HG03565 (cell line): ENCODE measurements at regions not wholly inside any gene's neighbourhood (a gene's known extent, or its start where the extent isn't known, plus 50 kb on each side); places are given as distances from the start of the nearest gene placed in this dataset.

Source experiments
- ATAC-seq: cut with Tn5 transposase; IDR thresholded peaks from one replicate; pipeline ENCODE4 v1.9.1; 2021; ENCODE audit warnings: mild to moderate bottlenecking, moderate library complexity; ENCODE audit not compliant: unreplicated experiment

DNA sequence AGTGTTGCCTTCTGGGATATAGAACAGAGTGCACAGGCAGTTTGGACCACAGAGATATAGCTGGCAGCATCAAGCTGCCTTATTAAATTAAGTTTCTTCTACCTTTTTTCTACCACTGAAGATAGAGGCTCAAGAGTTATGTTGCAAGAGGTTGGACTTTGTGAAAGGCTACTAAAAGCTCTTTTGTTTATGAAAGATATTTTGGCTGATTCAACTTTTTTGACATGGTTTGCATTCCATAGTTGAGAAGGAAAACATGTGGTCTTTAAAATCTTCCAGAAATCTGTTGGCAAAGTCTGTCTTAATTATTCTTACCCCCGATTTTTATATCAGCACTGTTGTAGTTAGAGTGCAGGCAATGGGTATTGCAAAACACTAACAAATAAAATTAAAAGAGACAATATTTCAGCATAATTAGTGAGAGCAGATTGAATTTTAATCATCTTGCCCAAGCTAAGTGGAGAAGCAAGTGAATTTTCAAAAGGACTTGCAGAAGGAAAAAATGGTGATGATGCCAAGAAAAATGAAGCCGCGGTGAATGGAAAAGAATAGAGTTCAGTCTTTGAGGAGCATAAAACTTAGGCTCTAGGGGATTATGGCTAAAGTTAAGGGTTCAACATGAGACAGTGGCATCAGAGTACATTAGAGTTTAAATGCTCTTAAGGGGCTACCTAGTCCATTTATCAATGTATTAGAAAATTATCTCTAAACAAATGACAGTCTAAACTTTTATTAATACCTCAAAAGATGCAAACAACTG, 450.9 kb upstream of the CNTNAP2 start:
- no peak for ATAC-seq

DNA sequence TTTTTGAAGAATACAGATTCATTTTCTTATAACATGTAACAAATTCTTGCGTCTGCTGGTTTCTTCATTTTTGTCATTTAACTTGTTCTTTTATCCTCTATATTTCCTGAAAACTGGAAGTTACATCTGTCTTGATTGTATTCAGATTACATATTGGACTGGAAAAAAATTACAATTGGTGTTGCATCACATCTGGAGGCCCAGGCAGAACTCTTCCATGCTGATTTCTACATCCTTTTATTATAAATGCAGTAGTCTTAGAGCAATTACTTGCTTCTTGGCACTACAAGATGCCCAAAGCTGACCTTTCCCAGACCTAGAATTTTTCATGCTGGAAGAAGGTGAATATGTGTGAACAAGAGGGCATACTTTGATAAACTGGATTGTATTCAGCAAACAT, 460.9 kb upstream of the CNTNAP2 start:
- ATAC-seq = no peak

DNA sequence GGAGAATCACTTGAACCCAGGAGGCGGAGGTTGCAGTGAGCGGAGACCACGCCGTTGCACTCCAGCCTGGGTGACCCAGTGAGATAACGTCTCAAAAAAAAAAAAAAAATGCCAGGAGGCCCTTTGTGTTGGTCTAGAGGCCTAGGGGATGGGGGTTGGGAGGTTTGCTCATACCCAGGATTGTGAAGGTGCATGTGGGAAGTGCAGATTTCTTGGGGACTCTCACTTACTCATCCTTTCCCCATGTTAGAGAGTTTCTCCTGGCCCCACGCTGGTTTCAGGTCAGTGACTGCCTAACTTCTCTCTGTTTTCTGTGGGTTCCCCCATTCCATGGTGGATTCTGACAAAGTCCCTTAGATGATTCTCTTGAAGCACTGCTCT, 471.5 kb upstream of the CNTNAP2 start:
- ATAC-seq = no peak

DNA sequence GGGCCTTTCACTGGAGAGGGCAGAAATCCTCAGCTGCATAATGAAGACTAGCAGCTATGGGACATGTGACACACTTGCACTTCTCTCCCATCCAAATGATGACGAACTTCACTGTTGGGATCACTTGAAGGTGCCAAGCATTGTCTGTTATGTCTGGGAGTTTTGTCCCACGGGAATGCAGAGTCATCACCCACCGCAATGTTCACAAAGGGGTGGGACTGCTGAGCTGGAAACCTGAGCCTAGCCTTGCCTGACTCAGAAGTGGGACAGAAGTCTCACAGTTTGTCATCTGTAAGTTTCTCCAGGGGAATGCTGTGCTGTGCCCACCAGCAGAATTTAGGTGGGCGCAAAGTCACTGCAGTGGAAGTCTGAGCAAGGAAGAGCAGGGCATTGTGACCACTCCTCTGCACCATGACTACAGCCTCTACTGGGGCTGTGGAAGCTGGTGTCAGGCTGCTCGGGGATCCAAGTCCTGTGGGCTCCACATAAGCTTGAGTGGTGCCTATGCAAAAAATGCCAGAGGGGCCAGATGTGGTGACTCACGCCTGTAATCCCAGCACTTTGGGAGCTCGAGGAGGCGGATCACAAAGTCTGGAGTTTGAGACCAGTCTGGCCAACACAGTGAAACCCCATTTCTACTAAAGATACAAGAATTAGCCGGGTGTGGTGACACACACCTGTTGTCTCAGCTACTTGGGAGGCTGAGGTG, 472.0 kb upstream of the CNTNAP2 start:
- ATAC-seq = no peak

DNA sequence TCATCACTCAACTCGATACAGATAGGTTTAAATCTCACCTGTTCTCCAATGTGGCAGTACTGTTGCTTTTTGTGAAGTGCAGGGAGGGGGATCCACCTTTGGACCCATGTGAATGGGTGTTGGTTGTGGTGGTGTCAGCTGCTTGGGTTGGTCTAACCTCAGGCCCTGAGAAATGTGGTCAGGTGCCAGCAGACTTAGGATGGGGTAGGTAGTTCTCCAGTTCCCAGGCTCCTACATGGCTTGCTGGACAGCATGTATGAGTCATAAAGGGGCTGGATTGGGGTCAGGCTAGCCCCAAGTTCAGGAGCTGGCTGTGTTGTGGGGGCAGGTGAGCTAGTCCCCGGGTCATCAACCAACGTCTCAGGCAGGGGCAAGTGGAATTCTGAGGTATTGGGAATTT, 472.6 kb upstream of the CNTNAP2 start:
- no peak for ATAC-seq

DNA sequence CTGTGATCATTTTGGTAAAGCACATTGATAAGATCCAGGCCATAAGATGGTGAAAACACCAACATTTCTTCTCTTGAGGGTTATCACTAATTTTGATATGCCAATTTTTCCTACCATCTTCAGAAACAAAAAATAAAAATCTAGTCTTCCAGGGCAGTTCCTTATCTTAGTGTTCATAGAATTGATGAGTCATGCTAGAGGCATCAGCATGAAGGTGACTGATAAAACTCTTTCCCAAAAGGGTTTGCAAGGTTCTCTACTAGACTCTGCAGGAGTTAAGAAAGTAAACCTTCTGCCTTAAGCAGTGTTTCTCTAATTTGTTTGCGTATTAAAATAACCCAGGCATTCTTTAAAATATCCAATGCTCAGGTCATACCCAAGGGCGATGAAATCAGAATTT, 483.1 kb upstream of the CNTNAP2 start:
- ATAC-seq = no peak

DNA sequence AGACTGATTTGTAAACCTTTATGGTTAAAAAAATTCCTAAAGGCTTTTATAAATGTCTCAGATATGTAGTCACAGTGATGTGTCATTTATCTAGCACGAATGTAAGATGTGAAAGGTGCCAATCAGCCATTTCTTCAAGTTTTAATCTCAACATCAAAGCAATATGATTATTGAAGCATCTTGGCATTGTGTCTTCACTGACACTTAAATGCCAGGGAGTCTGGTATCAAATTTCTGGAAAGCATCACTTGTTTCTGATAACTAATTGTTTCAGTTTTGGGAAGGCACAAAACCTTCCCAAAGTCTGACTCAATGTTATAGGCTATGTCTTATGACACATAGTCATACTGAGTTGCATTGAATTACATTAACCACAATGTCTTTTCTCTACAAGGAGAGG, 492.0 kb upstream of the CNTNAP2 start:
- no peak for ATAC-seq

DNA sequence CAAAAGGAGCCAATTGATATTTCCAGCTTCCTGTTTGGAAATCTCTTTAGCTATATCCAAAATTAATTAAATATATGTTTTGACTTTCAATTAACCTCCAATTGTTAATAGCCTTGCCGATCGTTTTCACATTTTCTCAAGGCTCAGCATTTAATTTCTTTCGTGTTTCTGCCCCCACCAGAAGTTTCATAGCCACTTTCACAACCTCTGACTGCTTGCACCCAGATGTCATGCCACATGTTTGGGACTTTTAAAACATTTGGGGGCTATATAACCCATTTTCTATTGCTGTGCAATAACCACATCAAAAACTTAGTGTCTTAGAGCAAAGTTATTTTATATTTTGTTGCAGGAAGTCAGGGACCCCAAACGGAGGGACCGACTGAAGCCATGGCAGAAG, 510.6 kb upstream of the CNTNAP2 start:
- ATAC-seq = no peak

DNA sequence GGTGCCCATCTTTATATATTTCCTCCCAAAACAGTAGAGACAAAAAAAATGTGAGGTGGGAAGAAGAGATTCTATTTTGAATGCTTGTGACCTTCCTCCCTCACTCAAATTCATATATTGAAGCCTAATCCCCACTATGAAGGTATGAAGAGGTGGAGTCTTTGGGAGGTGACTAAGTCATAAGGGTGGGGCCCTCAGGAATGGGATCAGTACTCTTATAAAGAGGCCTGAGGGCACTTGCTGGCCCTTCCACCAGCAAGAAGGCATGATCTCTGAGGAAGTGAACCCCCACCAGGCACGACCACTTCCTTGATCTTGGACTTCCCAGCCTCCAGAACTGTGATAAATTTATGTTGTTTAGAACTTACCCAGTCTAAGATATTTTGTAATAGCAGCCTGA, 517.2 kb upstream of the CNTNAP2 start:
- ATAC-seq = no peak

DNA sequence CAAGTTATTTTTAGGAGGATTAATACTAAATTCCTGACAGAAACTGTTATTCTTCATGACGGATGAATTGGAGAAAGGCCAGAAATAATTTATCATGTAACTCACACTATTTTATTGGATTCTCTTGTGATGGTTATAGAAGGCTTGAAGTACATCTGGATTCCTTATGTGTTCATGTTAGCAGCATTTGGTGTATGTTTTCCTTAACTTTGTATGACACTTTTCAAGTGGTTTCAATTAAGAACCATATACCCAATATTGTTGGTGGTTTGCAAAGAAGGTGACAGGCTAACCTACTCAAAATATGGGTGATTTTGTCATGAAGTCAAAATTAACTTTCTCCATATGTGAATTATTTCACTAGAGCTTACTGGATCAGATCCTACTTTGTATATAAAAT, 532.2 kb upstream of the CNTNAP2 start:
- ATAC-seq = no peak

DNA sequence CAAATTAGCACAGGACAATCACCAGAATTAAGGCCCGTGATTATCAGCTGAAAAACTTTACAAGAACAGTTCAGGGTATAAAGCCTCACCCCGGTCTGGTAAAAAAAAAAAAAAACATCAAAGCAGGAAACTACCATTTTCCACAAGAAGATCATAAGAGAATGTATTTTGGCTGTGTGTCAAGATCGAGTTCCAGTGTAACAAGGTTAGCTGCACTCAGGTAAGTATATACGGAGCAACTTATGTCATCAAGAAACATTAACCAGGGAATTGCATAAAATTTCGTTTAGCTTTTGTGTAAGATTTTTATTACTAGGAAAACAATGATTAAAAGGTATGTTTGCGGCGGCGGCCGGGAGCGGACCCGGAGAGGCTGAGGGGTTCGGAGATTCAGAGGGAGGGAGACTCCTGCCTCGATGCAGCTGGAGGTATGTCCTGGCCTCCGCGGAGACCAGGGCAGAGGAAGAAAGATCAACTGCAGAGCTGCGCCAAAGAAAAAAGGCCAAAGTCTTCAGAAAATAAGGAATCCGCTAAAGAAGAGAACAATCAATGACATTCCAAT, 533.8 kb upstream of the CNTNAP2 start:
- ATAC-seq = no peak

DNA sequence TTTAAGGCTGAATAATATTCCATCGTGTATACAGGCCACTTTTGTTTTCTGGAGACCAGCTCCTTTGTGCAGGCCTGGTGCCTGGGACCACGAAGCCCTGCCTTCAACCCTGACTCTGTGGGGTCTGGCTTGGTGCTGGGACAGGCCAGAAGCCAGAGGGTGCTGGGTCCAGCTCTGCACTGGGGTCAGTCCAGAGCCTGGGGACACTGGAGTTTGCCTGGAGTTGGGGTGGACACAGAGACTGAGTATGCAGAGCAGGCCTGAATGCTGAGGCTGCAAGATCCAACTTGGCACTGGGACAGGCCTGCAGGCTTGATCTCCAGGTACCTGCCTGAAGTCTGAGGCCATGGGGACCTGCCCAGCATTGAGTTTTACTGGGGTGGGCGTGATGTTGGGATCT, 558.8 kb upstream of the CNTNAP2 start:
- ATAC-seq = no peak

DNA sequence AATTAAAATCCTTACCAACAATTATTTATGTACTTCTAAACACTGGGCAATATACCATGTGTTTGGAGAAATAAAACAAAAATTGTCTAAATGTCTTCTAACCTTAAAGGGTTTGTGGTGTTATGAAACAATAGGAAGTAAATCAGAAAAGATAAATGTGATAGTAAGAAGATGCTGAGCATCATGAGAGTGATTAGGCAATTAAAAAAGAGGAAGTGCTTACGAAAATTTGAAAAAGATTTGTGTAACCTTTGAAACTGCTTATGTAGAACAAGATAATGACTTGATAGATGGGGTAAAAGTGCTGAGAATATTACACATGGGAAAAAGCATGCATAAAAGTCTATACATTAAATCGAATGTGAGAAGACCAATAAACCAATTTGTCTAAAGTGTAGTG, 573.4 kb upstream of the CNTNAP2 start:
- ATAC-seq = no peak

DNA sequence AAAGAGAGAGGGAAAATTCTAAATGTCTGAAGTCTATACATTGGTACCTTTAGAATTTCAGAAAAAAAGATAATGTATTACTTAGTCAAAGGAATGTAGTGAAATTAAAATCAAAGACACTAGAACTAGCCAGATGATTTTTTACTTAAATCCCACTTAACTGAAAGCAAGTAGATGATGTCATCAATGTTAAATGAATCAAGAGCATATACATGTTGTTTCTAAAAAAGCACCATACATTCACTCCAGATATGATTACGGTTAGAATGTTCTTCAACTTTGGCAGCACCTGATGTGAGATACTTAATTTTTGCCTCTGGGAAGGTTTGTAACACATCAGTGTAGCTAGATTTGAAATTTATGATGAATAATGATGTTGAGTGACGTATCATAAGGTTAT, 576.7 kb upstream of the CNTNAP2 start:
- no peak for ATAC-seq

DNA sequence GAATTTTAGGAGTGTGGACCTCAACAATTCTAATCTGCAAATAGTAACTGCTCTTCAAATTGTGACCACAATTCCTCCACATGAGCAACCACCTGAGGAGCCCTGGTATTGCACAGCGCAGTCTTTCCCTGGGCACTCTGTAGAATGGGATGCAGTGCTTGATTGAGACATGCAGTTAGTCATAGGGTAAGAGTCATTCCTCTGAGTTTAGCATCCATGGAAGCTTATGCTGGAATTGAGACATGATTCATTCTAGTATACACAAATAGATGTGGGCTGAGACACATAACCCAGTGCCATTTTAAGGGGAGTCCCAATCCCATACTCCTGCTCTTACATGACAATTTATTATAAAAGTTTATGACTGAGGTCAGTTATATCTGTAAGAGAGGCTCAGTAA, 582.3 kb upstream of the CNTNAP2 start:
- ATAC-seq = no peak

DNA sequence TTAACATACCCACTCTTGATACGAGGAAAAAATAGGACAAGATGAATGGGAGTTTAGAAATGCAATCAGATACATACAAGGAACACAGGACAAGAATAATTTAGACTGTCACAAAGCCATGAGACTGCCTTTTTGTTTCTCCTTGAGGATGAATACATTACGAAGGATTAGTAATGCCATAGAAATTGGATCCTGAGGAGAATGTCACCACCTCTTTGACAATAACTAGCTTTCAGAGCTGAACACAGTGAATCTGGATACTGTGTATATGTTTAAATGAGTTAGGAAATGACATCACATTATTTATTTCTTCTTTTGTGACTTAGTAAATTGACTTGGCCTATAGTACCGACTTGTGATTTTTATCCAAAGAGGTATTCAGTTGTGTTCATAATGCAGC, 596.3 kb upstream of the CNTNAP2 start:
- ATAC-seq = no peak

DNA sequence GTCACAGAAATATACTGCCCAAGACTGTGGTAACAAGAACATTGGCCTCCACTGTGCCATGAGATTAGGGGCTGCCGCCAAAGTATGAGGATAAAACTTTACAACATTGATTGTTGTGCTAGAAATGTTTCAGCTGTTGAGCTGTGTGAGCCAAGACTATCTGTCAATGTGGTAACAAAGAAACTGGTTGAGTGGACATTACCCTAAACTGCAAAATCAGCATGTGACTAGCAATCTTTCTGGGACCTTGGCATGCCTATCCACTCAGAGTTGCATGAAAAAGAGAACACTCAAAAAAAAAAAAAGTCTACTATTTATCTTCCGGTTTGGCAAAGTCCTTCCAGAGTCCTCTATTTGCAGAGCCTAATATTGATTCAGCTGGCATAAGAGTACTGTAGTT, 605.6 kb upstream of the CNTNAP2 start:
- no peak for ATAC-seq

DNA sequence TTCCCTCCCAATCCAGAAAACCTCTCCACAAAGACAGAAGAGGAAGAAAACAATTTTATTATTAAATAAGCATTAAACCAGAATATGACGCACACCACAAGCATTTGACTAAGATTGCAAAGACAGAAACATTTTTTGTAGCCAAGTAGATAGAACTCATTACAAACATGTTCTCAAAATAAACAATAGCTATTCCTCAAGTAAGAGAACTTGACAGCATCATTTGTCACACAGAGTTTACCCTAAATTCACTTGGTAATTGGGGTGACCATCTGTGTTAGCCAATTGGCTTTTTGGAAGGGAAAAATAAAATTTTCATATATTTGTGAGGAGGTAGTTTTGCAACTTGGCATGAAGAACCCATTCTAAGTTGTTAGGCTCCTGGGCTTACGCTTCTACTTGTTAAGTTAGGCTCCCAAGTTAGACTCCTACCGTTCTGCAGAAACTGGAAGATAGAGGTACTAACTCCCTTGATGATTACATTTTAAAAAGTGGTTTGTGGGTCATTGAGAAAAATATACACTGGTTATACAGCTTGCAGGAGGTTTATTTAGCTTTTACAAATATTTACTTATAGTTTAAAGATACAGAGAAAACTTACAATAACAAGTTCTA, 618.6 kb upstream of the CNTNAP2 start:
- no peak for ATAC-seq

DNA sequence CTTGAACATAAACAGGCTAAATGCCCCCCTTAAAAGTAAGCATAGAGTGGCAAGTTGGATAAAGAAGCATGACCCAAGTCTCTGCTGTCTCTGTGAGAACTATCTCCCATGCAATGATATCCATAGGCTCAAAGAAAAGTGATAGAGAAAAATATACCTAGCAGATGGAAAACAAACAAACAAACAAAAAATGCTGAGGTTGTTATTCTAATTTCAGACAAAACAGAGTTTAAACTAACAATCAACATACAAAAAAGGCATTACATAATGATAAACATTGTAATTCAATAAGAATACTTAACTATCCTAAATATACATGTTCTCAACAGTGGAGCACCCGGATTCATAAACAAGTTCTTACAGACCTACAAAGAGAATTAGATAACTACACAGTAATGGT, 626.2 kb upstream of the CNTNAP2 start:
- ATAC-seq = no peak

DNA sequence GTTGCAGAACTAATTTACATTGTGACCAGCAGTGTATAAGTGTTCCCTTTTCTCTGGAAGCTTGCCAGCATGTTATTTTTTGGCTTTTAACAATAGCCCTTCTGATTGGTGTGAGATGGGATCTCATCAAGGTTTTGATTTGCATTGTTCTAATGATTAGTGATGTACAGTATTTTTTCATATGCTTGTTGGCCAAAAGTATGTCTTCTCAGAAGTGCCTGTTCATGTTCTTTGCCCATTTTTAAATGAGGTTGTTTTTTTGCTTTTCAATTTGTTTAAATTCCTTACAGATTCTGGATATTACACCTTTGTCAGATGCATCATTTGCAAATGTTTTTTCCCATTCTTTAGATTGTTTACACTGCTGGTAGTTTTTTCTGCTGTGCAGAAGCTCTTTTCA, 627.0 kb upstream of the CNTNAP2 start:
- no peak for ATAC-seq

DNA sequence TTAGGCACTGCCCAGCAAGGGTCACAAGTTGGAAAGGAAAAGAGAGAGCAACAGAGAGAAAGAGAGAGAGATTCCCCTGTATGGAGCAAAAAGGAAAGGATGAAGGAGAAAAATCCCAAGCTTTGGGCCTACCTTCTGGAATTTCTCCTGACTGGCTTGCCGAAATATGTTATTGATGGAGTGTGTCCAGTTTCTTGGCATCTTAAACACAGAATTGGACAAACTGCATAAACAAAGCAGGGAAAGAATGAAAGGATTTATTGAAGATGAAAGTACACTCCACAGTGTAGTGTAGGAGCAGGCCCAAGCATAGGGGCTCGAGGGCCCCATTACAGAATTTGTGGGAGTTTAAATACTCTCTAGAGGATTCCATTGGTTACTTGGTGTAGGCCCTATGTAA, 627.8 kb upstream of the CNTNAP2 start:
- ATAC-seq = no peak

DNA sequence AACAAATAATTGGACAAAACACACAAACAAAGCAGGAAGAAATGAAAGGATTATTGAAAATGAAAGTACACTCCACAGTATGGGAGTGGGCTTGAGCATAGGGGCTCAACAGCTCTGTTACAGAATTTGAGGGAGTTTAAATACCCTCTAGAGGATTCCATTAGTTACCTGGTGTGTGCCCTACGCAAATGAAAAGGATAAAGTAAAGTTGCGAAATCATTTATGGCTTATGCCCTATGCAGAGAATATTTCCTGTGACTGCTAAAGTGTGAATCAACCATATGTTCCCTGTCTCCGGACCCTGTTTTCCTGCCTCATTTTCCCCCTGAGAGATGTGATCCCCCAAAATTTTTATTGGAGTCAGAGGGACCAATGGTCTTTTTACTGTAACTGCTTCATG, 634.6 kb upstream of the CNTNAP2 start:
- ATAC-seq = no peak
